Ammon's horn (tissue), 1 donor: ENCODE measurements at regions not wholly inside any gene's neighbourhood (a gene's known extent, or its start where the extent isn't known, plus 50 kb on each side); places are given as distances from the start of the nearest gene placed in this dataset.

Experiments used
- DNase-seq: peaks from one replicate; pipeline ENCODE4 v3.0.0-alpha.2; 2016; ENCODE audit warnings: low spot score

DNA sequence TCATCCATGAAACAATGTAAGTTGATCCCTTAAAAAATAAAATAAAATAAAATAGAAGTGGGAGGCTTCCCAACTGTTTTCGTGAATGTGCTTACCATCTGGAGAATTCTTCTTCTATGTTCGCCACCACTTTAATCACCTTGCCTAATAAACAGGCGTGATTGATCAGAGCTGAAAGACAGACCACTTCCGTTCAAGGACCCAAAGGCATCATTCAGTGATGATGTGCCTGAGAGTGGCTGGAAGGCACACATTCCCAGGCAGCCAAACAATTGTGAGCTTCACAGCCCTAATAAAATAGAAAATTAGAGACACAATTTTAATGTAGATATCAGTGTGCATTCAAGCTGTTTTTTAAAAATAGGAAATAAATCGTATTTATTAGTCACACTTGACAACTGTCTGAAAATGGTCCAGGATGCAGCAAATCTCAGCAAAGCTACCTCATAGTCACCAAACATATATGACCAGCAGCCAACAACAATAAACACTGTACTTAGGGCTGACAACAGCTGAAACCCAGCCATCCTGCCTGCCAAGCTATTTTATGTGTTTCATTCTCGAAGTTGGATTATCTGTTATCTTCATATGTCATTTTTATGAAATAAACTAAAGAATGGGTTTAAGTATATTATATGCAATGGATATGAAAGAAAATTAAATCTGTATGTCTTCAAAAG is 163.2 kb upstream of the FAM9B start:
- no peak for DNase-seq

DNA sequence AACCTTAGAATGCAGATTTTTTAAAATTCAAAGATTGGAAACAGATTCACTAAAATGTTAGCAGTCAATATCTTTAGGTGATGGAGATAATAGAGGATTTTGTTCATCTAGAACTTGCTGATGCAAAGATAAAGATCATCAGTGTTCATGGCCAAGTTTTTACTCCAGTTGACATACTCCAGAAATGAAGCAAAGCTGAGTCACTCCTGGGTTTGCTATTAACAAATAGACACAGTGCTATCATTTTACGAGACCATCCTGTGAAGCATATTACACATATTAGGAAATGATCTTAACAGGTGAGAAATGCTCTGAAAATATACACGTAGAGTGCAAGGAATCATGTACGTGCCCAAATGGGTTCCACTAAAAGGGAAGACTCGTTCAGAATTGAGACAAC is 170.6 kb upstream of the FAM9B start:
- DNase-seq: no peak

DNA sequence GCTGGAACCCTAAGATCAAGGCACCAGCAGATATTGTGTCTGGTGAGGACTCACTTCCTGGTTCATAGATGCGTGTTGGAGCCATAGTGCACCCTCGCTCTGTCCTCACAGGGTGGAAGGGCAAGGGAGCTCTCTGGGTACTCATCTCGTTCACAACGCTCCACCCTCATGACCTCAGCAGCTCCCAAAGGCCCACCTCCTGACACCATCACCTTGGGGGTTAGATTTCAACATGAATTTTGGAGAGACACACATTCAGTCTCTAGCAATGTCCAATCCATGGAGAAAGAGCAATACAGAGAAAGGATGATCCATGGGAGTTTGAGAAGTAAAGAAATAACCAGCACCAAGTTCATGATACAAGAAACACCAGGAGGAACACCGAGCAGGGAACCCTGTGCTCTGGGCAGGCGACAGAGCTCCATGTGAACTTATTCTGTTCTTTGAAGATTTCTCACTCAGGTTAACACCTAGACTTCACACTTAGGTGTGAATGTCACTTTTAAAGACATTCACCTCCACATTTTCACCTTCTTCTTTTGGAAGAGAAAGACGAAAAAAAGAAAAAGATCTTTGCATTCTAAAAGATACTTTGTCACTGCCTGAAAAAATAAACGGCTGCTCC is 171.8 kb upstream of the FAM9B start:
- DNase-seq: no peak

DNA sequence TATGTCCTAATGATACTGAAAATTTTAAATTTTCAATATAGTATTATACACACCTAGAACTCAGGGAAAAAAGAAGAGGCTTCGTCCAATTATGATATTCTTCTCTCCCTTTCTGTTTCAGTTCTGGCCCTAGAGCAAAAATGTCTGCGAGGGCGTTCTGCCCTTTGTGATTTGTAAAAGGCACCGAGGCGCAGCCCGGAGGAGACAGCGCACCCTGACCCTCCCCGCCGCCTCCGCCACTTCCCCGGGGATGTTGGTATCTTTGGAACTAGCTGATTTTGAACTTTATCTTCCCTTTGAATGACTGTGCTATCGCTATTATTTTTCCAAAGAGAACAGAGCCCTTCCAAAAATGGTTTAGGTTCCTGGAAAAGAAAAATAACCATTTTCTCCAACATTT is 173.2 kb upstream of the FAM9B start:
- DNase-seq: no peak

DNA sequence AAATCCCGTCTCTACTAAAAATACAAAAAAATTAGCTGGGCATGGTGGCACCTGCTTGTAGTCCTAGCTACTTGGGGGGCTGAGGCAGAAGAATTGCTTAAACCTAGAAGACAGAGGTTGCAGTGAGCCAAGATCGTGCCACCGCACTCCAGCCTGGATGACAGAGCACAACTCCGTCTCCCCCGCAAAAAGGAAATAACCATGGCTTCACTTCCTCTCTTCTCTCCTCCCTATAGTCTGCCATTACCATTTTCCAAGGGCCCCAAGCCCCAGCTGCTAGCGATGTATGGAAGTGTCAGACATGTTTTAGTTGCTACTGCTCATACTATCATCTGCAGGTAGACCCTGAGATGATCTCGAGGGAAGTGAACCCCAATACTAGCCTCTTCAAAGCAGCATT is 177.3 kb upstream of the FAM9B start:
- no peak for DNase-seq

DNA sequence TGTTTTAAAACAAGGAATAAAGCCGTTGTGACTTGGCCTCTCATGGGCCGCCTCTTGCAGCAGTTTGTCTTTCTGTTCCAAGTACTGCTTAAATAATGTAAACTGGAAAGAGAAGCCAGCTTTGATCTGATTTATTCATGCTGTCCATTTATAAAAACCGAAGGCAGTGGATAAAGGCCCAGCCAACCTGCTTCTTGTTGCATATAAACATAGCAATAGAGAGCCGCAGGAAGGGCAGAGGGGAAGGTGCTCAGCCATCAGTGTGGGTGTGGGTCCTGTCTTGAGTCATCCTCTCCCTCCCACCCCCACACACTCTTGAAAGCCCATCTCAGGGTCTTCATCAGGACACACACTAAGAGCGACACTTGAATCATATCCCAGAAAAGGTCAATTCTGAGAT is 187.9 kb upstream of the FAM9B start:
- DNase-seq: no peak

DNA sequence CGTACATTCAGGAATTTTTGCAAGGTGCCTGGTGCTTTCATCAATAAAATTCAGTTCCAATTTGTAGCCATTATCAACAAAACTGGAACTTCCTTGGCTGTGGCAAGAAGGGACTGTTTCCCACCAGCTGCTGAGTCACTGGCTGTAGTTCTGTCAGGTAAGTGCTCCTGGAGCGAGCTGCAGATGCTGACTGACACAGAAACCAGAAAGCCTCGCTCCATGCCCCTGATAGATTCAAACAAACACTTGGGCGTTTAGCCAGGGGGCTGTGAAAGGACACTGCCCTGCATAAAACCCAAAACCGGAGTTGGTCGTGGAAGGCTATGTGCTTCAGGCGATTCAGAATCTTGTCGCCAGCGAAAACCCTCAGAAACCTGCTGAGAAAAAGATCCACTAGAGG is 188.4 kb upstream of the FAM9B start:
- DNase-seq: no peak

DNA sequence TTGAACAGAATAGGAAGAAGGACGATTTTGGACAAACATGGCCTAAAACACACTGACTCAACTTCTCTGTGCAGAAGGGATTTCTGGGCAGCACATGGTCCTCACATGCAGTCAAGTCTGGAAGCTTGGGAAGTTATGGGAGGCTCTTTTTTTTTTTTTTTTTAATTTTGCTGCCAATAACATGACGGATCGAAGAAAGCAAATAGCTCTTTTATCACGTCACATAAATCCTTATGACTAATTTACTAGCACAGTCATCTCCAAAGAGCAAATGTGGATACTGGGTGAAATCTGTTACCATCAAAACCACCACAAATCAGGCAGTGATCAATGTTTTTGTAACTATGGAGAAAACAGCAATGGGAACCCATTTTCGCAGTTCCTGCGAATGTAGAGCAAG is 193.3 kb upstream of the FAM9B start:
- no peak for DNase-seq

DNA sequence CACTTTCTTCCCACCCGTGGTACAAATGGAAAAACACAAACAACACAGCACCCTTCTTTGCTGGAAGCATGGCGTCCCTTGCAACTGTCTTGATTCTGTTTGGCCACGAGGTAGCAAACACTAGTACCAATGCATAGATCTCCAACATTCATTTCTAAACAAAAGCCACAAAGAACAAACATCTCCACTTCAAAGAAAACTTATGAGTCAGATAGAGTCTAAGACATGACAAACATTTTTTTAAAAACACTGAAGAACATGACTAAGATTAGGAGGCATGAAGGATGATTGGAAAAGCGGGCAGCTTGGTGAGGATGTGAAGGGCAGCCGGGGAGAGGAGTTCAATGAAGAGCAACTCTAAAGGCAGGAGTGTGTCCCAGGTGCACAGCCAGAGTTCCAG is 197.6 kb upstream of the FAM9B start:
- DNase-seq: peak; percentile 8

DNA sequence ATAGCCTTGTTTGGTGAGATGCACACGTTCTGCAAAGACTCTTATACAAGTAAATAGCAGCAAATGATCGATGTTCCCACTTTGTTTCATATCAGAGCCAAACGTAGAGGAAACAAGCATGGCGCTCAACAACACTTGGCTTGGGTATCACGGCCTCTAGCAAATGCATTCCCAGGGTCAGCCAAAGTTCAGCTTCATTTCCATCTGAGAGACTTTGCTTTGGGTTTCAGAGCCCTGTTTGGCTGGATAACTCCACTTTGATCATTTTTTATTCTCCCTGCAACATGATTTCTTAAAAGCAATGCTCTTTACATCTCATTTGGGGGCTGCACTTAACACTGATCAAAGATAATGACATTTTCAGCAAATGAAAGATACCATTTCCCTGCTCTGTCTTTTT is 199.2 kb upstream of the FAM9B start:
- DNase-seq: no peak

DNA sequence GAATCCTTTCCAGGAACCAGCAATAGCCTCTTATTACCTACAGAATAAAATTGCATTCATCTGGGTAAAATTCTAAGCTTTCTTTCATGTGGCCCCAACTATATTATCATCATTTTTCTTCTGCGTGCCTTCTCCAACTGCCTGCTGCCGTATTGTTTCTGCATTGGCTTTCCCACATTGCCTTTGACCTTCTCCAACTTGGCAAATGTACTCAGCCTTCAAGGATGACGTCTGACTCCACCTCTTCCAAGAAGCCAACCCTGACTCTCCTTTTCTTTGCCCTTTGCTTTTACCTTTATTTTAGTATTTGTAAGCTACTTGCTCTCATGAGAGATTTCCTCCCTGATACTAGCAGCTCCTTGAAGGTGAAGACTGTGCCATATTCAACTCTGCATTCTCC is 200.4 kb upstream of the FAM9B start:
- DNase-seq: no peak

DNA sequence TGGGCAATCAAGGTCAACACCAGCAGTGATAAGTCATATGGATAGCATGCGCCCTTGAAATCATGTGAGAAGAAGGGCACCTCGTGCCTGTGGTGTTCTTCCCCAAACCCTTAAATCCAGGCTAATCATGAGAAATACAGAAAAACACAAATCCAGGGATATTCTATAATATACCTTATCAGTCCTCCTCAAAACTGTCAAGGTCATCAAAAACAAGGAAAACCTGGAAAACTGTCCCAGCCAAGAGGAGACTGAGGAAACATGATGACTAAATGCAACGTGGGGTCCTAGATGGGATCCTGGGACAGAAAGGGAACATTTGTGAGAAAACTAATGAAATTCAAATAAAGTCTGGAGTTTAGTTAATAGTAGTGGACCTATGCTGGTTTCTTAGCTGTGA is 201.8 kb upstream of the FAM9B start:
- DNase-seq: no peak

DNA sequence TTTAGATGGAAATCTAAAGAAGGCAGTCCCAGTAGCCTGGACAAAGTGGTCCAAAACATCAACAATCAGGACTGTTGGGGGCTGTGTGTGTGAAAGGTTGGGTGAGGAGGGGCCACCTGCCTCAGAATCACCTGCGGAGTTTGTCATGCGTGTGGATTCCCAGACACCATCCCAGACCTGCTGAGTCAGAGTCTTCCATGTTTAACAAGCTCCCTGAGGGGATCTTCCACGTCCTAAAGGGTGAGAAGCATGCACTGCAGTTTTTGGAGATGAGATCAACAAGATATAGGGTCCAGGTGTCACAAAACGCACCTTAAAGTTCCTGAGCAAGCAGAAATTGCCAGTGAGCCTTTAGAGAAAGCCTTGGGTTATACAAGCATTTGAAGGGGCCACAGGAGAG is 207.0 kb upstream of the FAM9B start:
- DNase-seq: no peak

DNA sequence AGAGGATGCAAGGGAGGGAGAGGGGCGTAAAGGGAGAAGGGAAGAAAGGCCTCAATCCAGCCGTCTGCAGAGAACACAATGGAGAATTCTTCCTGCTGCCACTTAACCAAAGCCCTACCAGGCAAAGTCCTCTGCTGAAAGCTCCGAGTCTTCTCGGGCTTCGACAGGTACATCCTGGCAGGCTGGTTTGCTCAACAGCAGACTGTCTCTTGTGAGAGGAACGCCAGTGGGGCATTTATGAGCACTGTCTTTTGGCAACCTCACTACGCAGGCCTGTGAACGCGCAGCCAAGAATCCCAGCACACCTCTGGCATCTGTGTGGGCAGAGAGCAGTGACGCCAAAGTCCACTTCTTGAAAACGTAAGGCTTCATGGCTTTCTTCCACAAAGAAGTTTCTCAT is 207.5 kb upstream of the FAM9B start:
- DNase-seq: no peak

DNA sequence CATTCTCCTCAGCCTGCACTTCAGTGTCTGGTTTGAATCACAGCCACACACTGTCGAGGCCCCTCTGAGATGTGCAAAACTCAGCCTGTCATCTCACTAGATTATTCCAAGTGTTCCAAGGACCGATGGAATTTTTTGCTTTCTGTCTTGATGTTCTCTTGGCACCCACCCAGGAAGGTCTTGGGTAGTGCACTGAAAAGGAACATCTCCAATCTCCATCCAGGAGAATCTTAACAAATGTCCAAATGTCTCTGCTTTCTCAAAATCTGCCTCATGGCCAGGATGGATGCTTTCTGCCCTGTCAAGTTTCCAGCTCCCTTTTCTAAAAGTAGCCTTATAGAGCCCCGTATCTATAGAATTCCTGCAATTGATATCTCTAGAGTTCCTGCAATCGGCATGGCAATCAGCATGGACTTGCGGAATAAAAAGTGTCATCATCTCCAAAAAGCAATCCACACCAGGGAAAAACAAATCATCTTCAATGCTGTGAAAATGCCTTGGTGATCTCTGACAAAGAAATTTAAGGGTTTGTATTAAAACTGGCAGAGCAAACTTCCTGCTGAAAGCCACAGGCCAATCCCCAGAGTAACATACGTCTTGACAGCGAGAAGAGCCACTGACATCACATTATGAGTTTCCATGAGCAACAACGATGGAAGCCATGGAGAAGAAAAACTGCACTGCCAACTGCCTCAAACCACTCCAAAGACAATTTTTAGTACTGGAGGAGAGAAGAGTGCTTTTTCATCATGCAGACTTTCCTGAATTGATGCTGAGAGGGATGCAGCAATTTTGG is 215.3 kb upstream of the FAM9B start:
- no peak for DNase-seq

DNA sequence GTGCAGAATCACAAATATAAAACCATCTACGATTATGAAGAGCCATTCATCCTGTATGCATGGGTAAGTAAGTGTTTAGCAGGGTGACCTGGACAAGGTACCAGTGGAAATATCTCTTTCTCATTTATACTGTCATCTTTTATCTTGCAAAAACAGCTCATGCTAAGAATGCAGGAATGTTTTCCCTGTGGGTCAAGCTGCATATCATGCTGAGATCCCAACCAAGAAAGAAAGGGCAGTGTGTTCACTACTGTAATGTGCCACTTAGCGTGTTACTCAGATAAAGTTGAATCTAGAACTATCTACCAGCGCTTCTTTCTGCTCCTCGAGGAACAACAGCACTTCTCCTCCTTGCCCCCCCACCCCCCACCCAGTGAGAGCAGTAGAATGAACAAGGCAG is 212.7 kb upstream of the TBL1X start:
- DNase-seq: no peak

DNA sequence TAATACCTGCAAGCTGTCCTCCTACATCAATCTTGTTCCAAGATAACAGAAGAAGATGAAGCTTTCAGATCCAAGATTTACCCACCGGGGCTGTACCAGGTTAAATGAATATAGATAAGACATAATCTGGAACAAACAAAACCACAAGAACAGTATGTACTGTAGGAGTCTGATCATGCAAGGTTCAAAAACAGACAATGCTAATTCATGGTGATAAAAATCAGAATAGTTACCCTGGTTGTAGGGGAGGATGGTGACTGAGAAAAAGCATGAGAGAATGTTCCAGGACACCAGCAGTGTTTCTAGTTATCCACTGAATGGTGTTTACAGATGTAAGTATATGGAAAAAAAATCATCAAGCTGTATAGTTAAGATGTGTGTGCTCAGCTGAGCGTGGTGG is 211.6 kb upstream of the TBL1X start:
- no peak for DNase-seq

DNA sequence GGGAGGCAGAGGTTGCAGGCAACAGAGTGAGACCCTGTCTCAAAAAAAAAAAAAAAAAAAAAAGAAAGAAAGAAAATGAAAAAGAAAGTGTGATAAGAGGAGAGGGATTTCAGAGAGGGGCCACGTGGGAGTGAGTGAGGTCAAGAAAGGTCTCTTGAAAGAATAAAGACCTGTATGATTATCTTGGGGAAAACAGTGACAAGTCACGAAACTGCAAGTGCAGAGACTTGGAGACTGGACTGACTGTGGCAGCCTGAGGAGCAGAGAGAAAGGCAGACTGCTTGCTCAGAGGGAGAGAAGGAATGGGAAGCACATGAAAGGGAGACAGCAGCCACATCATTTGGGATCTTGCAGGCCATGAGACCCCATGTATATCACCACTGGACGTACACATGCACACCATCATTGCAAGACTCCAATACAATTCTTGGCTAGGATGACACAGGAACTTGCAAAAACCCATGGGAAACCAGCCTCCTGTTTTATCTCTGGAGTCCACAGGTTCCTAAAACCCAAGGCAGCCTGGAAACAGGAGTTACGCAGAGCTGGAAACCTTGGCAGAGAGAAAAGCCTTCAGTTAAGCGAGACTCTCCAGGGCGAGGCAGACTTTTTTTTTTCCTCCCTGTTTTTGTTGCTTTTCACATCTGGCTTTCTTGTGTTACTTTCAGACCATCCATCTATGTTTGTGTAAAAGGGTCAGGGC is 207.0 kb upstream of the TBL1X start:
- no peak for DNase-seq

DNA sequence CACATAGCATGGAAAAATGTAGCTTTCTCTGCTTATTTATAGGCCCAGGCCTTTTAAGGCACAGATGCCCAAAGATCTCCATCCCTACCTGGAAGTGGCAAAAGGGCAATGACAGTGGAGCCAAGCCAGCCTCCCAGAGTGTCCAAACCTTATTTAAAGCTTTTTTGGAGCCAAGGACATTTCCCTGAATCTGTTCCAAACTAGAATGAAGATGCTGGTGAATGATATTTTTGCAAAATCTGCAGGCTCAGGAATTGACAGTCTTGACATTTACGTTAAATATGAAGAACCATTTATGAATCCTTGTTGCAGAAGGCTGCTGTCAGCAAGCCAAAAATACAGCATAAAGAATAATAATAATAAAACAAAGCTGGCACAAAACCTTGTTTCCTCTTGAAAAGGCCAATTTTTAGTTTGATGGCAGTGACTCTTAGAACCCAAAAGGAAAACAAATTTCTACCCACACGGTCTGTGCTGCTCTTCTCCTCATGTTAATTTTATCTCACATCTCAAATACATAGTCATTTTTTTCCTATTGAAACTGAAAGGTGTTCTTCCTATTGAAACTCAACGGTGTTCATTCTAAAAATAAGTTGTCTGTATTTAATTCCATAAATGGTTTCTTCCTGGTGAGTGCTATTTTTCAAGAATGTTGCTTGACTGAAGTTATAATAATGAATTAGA is 206.3 kb upstream of the TBL1X start:
- DNase-seq: no peak

DNA sequence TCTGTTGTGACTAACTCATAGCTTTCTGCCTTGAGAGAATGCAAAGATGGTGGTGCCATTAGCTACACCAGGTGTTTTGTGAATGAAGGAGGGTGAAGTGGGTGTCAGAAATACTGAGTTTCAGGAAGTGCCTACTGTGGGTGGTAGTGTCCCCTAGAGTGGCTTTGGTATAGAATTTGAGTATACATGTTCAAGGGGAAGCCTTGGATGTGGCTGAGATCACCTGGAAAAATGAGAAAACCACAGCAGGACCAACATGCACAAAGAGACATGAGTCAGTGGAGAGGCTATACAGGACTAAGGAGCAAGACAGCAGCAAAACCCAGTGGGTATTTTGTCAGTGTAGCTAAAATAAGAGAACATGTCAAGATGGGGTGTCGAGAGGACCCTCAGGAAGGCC is 204.3 kb upstream of the TBL1X start:
- no peak for DNase-seq

DNA sequence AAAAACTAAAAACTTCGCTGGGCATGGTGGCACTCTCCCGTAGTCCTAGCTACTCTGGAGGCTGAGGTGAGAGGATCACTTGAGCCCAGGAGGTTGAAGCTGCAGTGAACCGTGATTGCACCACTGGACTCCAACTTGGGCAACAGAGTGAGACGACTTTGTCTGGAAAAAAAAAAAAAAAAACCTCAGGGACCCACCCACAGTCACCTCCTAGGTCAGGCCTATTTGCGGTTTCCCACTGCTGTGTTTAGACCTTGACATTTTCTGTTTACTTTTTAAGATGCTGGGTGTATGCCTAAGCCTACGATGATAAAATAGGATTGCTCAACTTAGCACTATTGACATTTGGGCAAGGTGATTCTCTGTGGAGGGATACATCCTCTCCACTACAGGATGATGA is 197.4 kb upstream of the TBL1X start:
- no peak for DNase-seq

DNA sequence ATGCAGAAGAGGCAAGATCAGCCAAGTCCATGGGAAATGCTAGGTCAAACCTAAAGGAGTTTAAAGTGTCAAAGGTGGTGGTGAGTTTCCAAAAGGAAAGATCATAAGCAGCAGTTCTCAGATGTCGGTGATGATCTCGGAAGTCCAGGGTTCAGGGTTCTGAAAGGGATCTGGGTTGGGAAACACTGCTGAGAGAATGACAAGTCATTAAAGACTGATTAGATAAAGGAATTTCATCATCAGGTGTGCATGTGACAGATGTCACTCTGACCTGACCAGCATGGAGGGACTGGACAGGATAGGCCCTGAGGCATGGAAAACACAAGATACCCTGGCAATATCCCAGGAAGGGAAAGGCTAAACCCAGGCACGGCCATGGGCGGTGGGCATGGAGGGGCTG is 195.7 kb upstream of the TBL1X start:
- no peak for DNase-seq
